ENCODE measurements at regions not wholly inside any gene's neighbourhood (a gene's known extent, or its start where the extent isn't known, plus 50 kb on each side); places are given as distances from the start of the nearest gene placed in this dataset.

GRCh38 chr14:53501361-53502211, 348.5 kb upstream of the DDHD1 start:
- Histone ChIP-seq H3K4me3 (no peak overlapping the region), H3K9me3 (replicated peaks; ENCODE audit: control insufficient read depth, insufficient read depth, low read depth, low read length) (0 out of 2 replicates have a peak, but pooled peaks cover 1% of the 10 kb centered on the region), H3K27ac (ENCODE audit: extremely low read depth, low read depth, low read length) (no peak overlapping the region), H3K36me3 (ENCODE audit: control insufficient read depth, insufficient read depth, low read length) (no peaks in the 10 kb centered on the region), H3K9ac (ENCODE audit: insufficient read depth in 1 of 2, low read depth in 2 of 2, low read length in 2 of 2) (no peak overlapping the region), H3K9me1 (ENCODE audit: control insufficient read depth, insufficient read depth, low read length) (no peaks in the 10 kb centered on the region), H3K4me1 (replicated peaks in 1 of 2; ENCODE audit: control insufficient read depth in 2 of 2, insufficient read depth in 2 of 2, low read length in 2 of 2) (no peaks in the 10 kb centered on the region), H2AFZ (ENCODE audit: low read depth, low read length) (no peak overlapping the region), H3K27me3 (ENCODE audit: control insufficient read depth in 2 of 2, insufficient read depth in 2 of 2, low read length in 2 of 2) (no peaks in the 10 kb centered on the region), H3K79me2 (ENCODE audit: control insufficient read depth, insufficient read depth, low read length) (no peaks in the 10 kb centered on the region), H3K4me2 (ENCODE audit: insufficient read depth, low read length) (no peak overlapping the region), H4K20me1 (replicated peaks; ENCODE audit: control insufficient read depth, insufficient read depth, low read length) (no peaks in the 10 kb centered on the region)
- no peak for ATAC-seq
- no peak for TF ChIP-seq NBN (IDR thresholded peaks at IDR 0.05; ENCODE audit: low read depth)
- CTCF ChIA-PET (ENCODE audit: low intra/inter-chr PET ratio) = no interaction called here
- intact Hi-C loops (cut with micrococcal nuclease) (no loop called here), in situ Hi-C loops (cut with MboI) (no loop called here)
- DNase-seq (ENCODE audit: extremely low read depth in 1 of 4, low spot score in 3 of 4) = no peak
- no peak for FAIRE-seq
- WGBS (ENCODE audit: insufficient coverage, low coverage, missing lambda C conversion rate) = 0% methylated on average over 3 of the region's 3 CpGs
- BruUV-seq (replicated peaks) = no TSS peak
- POLR2A ChIA-PET = no interaction called here

DNA sequence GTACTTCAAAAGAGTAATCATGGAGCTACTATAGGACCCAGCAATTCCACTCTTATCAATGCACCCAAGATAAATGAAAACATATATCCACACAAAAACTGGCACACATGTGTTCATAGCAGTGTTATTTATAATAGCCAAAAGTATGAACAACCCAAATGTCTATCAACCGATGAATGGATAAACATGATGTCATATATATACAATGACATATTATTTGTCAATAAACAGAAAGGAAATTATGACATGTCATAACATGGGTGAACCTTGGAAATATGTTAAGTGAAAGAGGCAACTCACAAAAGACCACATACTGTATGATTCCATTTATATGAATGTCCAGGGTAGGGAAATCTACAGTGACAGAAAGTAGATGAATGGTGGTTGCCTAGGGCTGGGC, 347.1 kb upstream of the DDHD1 start:
- H3K9ac ChIP-seq (ENCODE audit: insufficient read depth in 1 of 2, low read depth in 2 of 2, low read length in 2 of 2) = no peak overlapping the region
- H3K79me2 ChIP-seq (ENCODE audit: control insufficient read depth, insufficient read depth, low read length) = no peaks in the 10 kb centered on the region
- H3K27ac ChIP-seq (ENCODE audit: extremely low read depth, low read depth, low read length) = no peak overlapping the region
- ChIA-PET CTCF (ENCODE audit: low intra/inter-chr PET ratio) (no interaction called here), POLR2A (no interaction called here)
- no TSS peak for BruUV-seq (replicated peaks)
- H3K36me3 ChIP-seq (ENCODE audit: control insufficient read depth, insufficient read depth, low read length) = no peaks in the 10 kb centered on the region
- in situ Hi-C loops (cut with MboI) = no loop called here
- FAIRE-seq (no peak), ATAC-seq (no peak), DNase-seq (ENCODE audit: extremely low read depth in 1 of 4, low spot score in 3 of 4) (no peak)
- H3K4me1 ChIP-seq (replicated peaks in 1 of 2; ENCODE audit: control insufficient read depth in 2 of 2, insufficient read depth in 2 of 2, low read length in 2 of 2) = no peaks in the 10 kb centered on the region
- no peaks in the 10 kb centered on the region for H3K27me3 ChIP-seq (ENCODE audit: control insufficient read depth in 2 of 2, insufficient read depth in 2 of 2, low read length in 2 of 2)
- 0 out of 2 replicates have a peak, but pooled peaks cover 1% of the 10 kb centered on the region for H3K9me3 ChIP-seq (replicated peaks; ENCODE audit: control insufficient read depth, insufficient read depth, low read depth, low read length)
- no peak overlapping the region for H3K4me3 ChIP-seq
- TF ChIP-seq MYNN (IDR thresholded peaks at IDR 0.05) = no peak
- TF ChIP-seq MYNN (CRISPR knock-in tag; IDR thresholded peaks at IDR 0.05) = no peak
- TF ChIP-seq ETS2 (tag; IDR thresholded peaks at IDR 0.05; ENCODE audit: borderline replicate concordance, poor library complexity, severe bottlenecking) = no peak
- TF ChIP-seq, protein P1, sequence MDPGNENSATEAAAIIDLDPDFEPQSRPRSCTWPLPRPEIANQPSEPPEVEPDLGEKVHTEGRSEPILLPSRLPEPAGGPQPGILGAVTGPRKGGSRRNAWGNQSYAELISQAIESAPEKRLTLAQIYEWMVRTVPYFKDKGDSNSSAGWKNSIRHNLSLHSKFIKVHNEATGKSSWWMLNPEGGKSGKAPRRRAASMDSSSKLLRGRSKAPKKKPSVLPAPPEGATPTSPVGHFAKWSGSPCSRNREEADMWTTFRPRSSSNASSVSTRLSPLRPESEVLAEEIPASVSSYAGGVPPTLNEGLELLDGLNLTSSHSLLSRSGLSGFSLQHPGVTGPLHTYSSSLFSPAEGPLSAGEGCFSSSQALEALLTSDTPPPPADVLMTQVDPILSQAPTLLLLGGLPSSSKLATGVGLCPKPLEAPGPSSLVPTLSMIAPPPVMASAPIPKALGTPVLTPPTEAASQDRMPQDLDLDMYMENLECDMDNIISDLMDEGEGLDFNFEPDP (CRISPR knock-in tag; IDR thresholded peaks at IDR 0.05) = no peak
- no peak for TF ChIP-seq RB1 (IDR thresholded peaks at IDR 0.05; ENCODE audit: low read depth)
- no peak overlapping the region for H2AFZ ChIP-seq (ENCODE audit: low read depth, low read length)
- no peaks in the 10 kb centered on the region for H4K20me1 ChIP-seq (replicated peaks; ENCODE audit: control insufficient read depth, insufficient read depth, low read length)
- no peak overlapping the region for H3K4me2 ChIP-seq (ENCODE audit: insufficient read depth, low read length)
- intact Hi-C loops (cut with micrococcal nuclease) = no loop called here
- no peaks in the 10 kb centered on the region for H3K9me1 ChIP-seq (ENCODE audit: control insufficient read depth, insufficient read depth, low read length)
- 0% methylated on average over 1 of the region's 1 CpG for WGBS (ENCODE audit: insufficient coverage, low coverage, missing lambda C conversion rate)
